Mammary epithelial cell (primary cell): ENCODE measurements at regions not wholly inside any gene's neighbourhood (a gene's known extent, or its start where the extent isn't known, plus 50 kb on each side); places are given as distances from the start of the nearest gene placed in this dataset.

Source experiments
- CTCF ChIP-seq, 2 donors: IDR thresholded peaks in 1 of 2; conservative IDR thresholded peaks in 1 of 2; 2 replicates each; pipeline ENCODE4 v1.5.1; 2011 to 2012; ENCODE audit warnings: inconsistent platforms in 2 of 2, low read length in 2 of 2, mild to moderate bottlenecking in 2 of 2, control low read depth in 1 of 2, low read depth in 1 of 2; ENCODE audit not compliant: insufficient read depth in 1 of 2; ENCODE audit errors: extremely low read depth in 1 of 2
- EZH2 ChIP-seq: IDR thresholded peaks from 2 replicates; pipeline ENCODE4 v1.6.1; 2012; ENCODE audit warnings: low read length, inconsistent platforms, borderline replicate concordance

GRCh38 chr9:71609448-71609830 is 158.9 kb downstream of the CEMIP2 start:
- TF ChIP-seq EZH2, result no peak
- TF ChIP-seq CTCF (conservative IDR thresholded peaks at IDR 0.05 in 1 of 2, IDR thresholded peaks at IDR 0.05 in 1 of 2; ENCODE audit: extremely low read depth in 1 of 2, insufficient read depth in 1 of 2, low read depth in 1 of 2, low read length in 2 of 2), result no peak
